PC-3 (cell line): ENCODE measurements at regions not wholly inside any gene's neighbourhood (a gene's known extent, or its start where the extent isn't known, plus 50 kb on each side); places are given as distances from the start of the nearest gene placed in this dataset.

Source experiments
- ATAC-seq: fragments of 200-7000 bp; cut with Tn5 transposase; 2 replicates; pipeline ENCODE4 v1.9.1; 2020; ENCODE audit warnings: mild to moderate bottlenecking, moderate library complexity
- BruUV-seq: library from RNA; stranded (reverse); fragments of 400-500 nt; replicated peaks from 2 replicates; lab custom pipeline; 2021; lab: Mats Ljungman, UMichigan
- CTCF ChIA-PET: fragments of 300-600 bp; sonication (Branson Sonifier 250); formaldehyde crosslinking; loops from one replicate; lab custom pipeline; 2022; ENCODE audit warnings: antibody characterized with exemption; lab: Charles Lee
- POLR2A ChIA-PET: fragments of 300-600 bp; sonication (Branson Sonifier 250); formaldehyde crosslinking; loops from one replicate; lab custom pipeline; 2022; ENCODE audit warnings: antibody characterized with exemption; ENCODE audit not compliant: unreplicated experiment; lab: Charles Lee
- DNase-seq: peaks from one replicate; pipeline ENCODE4 v3.0.0-alpha.2; 2015
- H2AFZ ChIP-seq: fragments of 300-600 bp; sonication (generic); 2 replicates; pipeline ENCODE4 v1.6.0; 2016; ENCODE audit warnings: antibody characterized with exemption, low read length
- H3F3A ChIP-seq: fragments of 300-600 bp; sonication (generic); one replicate; pipeline ENCODE4 v1.6.0; 2017; ENCODE audit warnings: antibody characterized with exemption, low read length, control low read depth, mild to moderate bottlenecking; ENCODE audit not compliant: unreplicated experiment
- H3K27ac ChIP-seq: fragments of 300-600 bp; sonication (generic); 2 replicates; pipeline ENCODE4 v1.5.1; 2016; ENCODE audit warnings: mild to moderate bottlenecking, low read length
- H3K27me3 ChIP-seq: fragments of 300-600 bp; sonication (generic); 2 replicates; pipeline ENCODE4 v1.6.1; 2016; ENCODE audit warnings: low read length, mixed read lengths
- H3K36me3 ChIP-seq: fragments of 300-600 bp; sonication (generic); 2 replicates; pipeline ENCODE4 v1.6.1; 2016; ENCODE audit warnings: low read depth, mixed run types, low read length, mixed read lengths
- H3K4me1 ChIP-seq: fragments of 300-600 bp; sonication (generic); 2 replicates; pipeline ENCODE4 v1.5.1; 2016; ENCODE audit warnings: low read length; ENCODE audit not compliant: insufficient read depth
- H3K4me2 ChIP-seq: fragments of 300-600 bp; sonication (generic); 2 replicates; pipeline ENCODE4 v1.6.0; 2016; ENCODE audit warnings: low read length
- H3K4me3 ChIP-seq: fragments of 300-600 bp; sonication (generic); 2 replicates; pipeline ENCODE4 v1.5.1; 2016; ENCODE audit warnings: mild to moderate bottlenecking, low read length, mixed read lengths
- H3K79me2 ChIP-seq: fragments of 300-600 bp; sonication (generic); 2 replicates; pipeline ENCODE4 v1.6.1; 2017; ENCODE audit warnings: low read length, mixed read lengths
- H3K9ac ChIP-seq: fragments of 300-600 bp; sonication (generic); 2 replicates; pipeline ENCODE4 v1.6.0; 2016; ENCODE audit warnings: mild to moderate bottlenecking, low read length
- H3K9me2 ChIP-seq: fragments of 300-600 bp; sonication (generic); replicated peaks from 2 replicates; pipeline ENCODE4 v1.6.1; 2016; ENCODE audit warnings: mixed run types, low read length, mixed read lengths
- H3K9me3 ChIP-seq: fragments of 300-600 bp; sonication (generic); 2 replicates; pipeline ENCODE4 v1.6.1; 2016; ENCODE audit warnings: low read length, mixed read lengths
- H4K20me1 ChIP-seq: fragments of 300-600 bp; sonication (generic); 2 replicates; pipeline ENCODE4 v1.6.1; 2016; ENCODE audit warnings: low read length, mixed read lengths
- CTCF ChIP-seq: fragments of 300-600 bp; sonication (generic); conservative IDR thresholded peaks from 2 replicates; pipeline ENCODE4 v1.5.1; 2017; ENCODE audit warnings: antibody characterized with exemption, low read depth, mild to moderate bottlenecking, low read length
- EZH2 ChIP-seq: fragments of 300-600 bp; sonication (generic); IDR thresholded peaks from one replicate; pipeline ENCODE4 v1.6.1; 2017; ENCODE audit warnings: antibody characterized with exemption, mild to moderate bottlenecking, low read length; ENCODE audit not compliant: unreplicated experiment
- EZH2phosphoT487 ChIP-seq: fragments of 300-600 bp; sonication (generic); IDR thresholded peaks from 2 replicates; pipeline ENCODE4 v1.6.1; 2018; ENCODE audit warnings: mild to moderate bottlenecking, antibody characterized with exemption, low read length, borderline replicate concordance
- intact Hi-C: fragments of 100-400 bp; cut with micrococcal nuclease; formaldehyde crosslinking; loops from 2 replicates; pipeline ENCODE4 v1.9.0; 2023

GRCh38 chr14:98114946-98115345, 1157.1 kb downstream of the BCL11B start:
- Histone ChIP-seq H2AFZ (no peak overlapping the region), H3K9me2 (no peaks in the 10 kb centered on the region), H3K27ac (peak overlapping the region; percentile 32), H3K4me1 (no peaks in the 10 kb centered on the region), H3K4me3 (no peak overlapping the region), H3K9ac (no peak overlapping the region; the same call in 1 of the 2 replicates), H3K27me3 (no peaks in the 10 kb centered on the region), H3K36me3 (no peaks in the 10 kb centered on the region), H3K79me2 (no peaks in the 10 kb centered on the region), H3K4me2 (no peak overlapping the region), H4K20me1 (no peaks in the 10 kb centered on the region), H3K9me3 (no peaks in the 10 kb centered on the region; the same call in 1 of the 2 replicates), H3F3A (no peaks in the 10 kb centered on the region)
- CTCF ChIA-PET, result no interaction called here
- DNase-seq, result no peak
- intact Hi-C loops, result no loop called here
- no peak for TF ChIP-seq EZH2phosphoT487
- no peak for TF ChIP-seq EZH2
- no peak for TF ChIP-seq CTCF
- no TSS peak for BruUV-seq
- POLR2A ChIA-PET, result no interaction called here
- ATAC-seq, result no peak

GRCh38 chr14:98118749-98119148, 1153.2 kb downstream of the BCL11B start:
- intact Hi-C loops, result no loop called here
- no peaks in the 10 kb centered on the region for H3F3A ChIP-seq
- DNase-seq, result no peak
- H4K20me1 ChIP-seq, result no peaks in the 10 kb centered on the region
- no peak overlapping the region for H3K9ac ChIP-seq
- H3K9me2 ChIP-seq, result no peaks in the 10 kb centered on the region
- no peak overlapping the region for H2AFZ ChIP-seq
- no TSS peak for BruUV-seq
- CTCF ChIA-PET, result no interaction called here
- no peak for ATAC-seq
- H3K9me3 ChIP-seq, result no peaks in the 10 kb centered on the region
- no peak overlapping the region for H3K4me2 ChIP-seq
- no peaks in the 10 kb centered on the region for H3K36me3 ChIP-seq
- no peak overlapping the region for H3K4me3 ChIP-seq
- H3K4me1 ChIP-seq, result no peaks in the 10 kb centered on the region
- POLR2A ChIA-PET, result no interaction called here
- H3K27ac ChIP-seq, result no peak overlapping the region
- no peaks in the 10 kb centered on the region for H3K79me2 ChIP-seq
- H3K27me3 ChIP-seq, result no peaks in the 10 kb centered on the region
- no peak for TF ChIP-seq CTCF
- no peak for TF ChIP-seq EZH2phosphoT487
- TF ChIP-seq EZH2, result no peak

GRCh38 chr14:98119739-98120138, 1152.3 kb downstream of the BCL11B start:
- Histone ChIP-seq H3K4me3 (no peak overlapping the region), H3K9me2 (no peaks in the 10 kb centered on the region)
- BruUV-seq, result no TSS peak

More at GRCh38 chr14:98119739-98120138, 1152.3 kb downstream of the BCL11B start:
- POLR2A ChIA-PET, result no interaction called here
- DNase-seq, result no peak
- Histone ChIP-seq H4K20me1 (no peaks in the 10 kb centered on the region), H3K4me1 (no peaks in the 10 kb centered on the region), H2AFZ (no peak overlapping the region), H3K9ac (no peak overlapping the region), H3K79me2 (no peaks in the 10 kb centered on the region), H3K36me3 (no peaks in the 10 kb centered on the region), H3K9me3 (no peaks in the 10 kb centered on the region), H3K27me3 (no peaks in the 10 kb centered on the region), H3F3A (no peaks in the 10 kb centered on the region), H3K4me2 (no peak overlapping the region), H3K27ac (no peak overlapping the region)
- CTCF ChIA-PET, result no interaction called here
- no peak for TF ChIP-seq CTCF
- TF ChIP-seq EZH2, result no peak
- TF ChIP-seq EZH2phosphoT487, result no peak
- no peak for ATAC-seq
- intact Hi-C loops, result no loop called here
